Thoracic aorta (tissue), 2 donors: ENCODE measurements at regions not wholly inside any gene's neighbourhood (a gene's known extent, or its start where the extent isn't known, plus 50 kb on each side); places are given as distances from the start of the nearest gene placed in this dataset.

Source experiments
- ATAC-seq: fragments of 150-250 bp; one replicate; pipeline ENCODE4 v1.8.0; 2017; ENCODE audit warnings: low read depth; ENCODE audit not compliant: insufficient number of reproducible peaks, low FRiP score
- DNase-seq: peaks from one replicate; pipeline ENCODE4 v3.0.0-alpha.2; 2020; ENCODE audit warnings: low spot score
- H3K27ac ChIP-seq, 2 donors: fragments of 200-600 bp; sonication (generic); 1 replicate in 1 of 2; 2 replicates in 1 of 2; pipeline ENCODE4 v1.5.1; 2016; ENCODE audit warnings: mild to moderate bottlenecking in 2 of 2, moderate library complexity in 2 of 2
- H3K27me3 ChIP-seq: fragments of 200-600 bp; sonication (generic); replicated peaks from 2 replicates; pipeline ENCODE4 v1.6.0; 2016; ENCODE audit warnings: mild to moderate bottlenecking; ENCODE audit not compliant: insufficient read depth
- H3K36me3 ChIP-seq: fragments of 200-600 bp; sonication (generic); one replicate; pipeline ENCODE4 v1.5.1; 2016
- H3K4me1 ChIP-seq, 2 donors: fragments of 200-600 bp; sonication (generic); 1 replicate in 1 of 2; 2 replicates in 1 of 2; pipeline versions ENCODE4 v1.5.1 to v1.6.0; 2016; ENCODE audit warnings: low read depth in 2 of 2, mild to moderate bottlenecking in 1 of 2; ENCODE audit not compliant: control insufficient read depth in 1 of 2
- H3K4me3 ChIP-seq: fragments of 200-600 bp; sonication (generic); 2 replicates; pipeline ENCODE4 v1.5.1; 2016; ENCODE audit warnings: mild to moderate bottlenecking
- H3K9me3 ChIP-seq: fragments of 200-600 bp; sonication (generic); 2 replicates; pipeline ENCODE4 v1.5.1; 2016
- TF ChIP-seq, protein P1 (sequence below): fragments of 200-600 bp; sonication (generic); IDR thresholded peaks from one replicate; pipeline ENCODE4 v1.5.1; 2019; ENCODE audit warnings: antibody characterized with exemption

DNA sequence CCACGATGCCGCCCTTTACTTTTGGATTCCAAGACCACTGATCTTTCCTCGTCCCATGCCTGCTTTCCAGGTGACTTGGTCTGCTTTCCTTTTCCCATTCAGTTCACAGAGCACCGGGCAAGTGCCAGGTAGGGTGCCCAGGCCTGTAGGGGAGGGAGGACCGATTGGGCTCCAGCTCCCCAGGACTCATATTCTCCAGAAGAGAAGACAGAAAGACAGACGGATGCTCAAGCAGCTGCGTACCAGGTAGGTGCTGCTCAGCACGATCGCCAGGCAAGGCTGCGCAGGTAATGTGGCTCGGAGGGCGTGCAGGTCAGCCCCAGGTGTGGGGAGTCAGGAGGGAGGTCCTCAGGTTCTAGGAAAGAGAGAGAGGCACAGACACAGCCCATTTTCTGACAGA, 67.5 kb upstream of the ZNF423 start:
- Histone ChIP-seq H3K36me3 (no peaks in the 10 kb centered on the region), H3K27me3 (no peaks in the 10 kb centered on the region), H3K27ac (no peak overlapping the region), H3K9me3 (no peaks in the 10 kb centered on the region), H3K4me1 (no peaks in the 10 kb centered on the region), H3K4me3 (no peak overlapping the region)
- TF ChIP-seq, protein P1, sequence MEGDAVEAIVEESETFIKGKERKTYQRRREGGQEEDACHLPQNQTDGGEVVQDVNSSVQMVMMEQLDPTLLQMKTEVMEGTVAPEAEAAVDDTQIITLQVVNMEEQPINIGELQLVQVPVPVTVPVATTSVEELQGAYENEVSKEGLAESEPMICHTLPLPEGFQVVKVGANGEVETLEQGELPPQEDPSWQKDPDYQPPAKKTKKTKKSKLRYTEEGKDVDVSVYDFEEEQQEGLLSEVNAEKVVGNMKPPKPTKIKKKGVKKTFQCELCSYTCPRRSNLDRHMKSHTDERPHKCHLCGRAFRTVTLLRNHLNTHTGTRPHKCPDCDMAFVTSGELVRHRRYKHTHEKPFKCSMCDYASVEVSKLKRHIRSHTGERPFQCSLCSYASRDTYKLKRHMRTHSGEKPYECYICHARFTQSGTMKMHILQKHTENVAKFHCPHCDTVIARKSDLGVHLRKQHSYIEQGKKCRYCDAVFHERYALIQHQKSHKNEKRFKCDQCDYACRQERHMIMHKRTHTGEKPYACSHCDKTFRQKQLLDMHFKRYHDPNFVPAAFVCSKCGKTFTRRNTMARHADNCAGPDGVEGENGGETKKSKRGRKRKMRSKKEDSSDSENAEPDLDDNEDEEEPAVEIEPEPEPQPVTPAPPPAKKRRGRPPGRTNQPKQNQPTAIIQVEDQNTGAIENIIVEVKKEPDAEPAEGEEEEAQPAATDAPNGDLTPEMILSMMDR: no peak
- DNase-seq: no peak
- no peak for ATAC-seq

DNA sequence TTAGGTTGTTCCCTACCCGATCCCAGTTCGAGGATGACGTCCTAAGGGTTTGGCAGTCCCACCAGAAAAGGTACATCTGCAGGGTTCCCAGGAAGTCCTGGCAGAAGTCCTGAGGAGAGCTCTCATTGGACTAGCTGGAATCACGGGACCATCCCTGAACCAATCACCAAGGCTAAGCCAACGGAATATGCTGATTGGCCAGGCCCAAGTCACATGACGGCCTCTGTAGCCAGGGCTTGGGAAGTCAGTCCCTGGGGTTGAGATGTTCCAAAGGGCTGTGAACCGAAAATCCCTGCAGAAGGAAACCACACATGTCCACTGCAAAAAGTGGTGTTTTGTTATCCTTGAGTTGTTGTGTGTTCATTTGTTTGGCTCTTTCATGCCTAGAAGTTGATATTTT, 68.2 kb upstream of the ZNF423 start:
- no peak for DNase-seq
- TF ChIP-seq, protein P1: no peak

DNA sequence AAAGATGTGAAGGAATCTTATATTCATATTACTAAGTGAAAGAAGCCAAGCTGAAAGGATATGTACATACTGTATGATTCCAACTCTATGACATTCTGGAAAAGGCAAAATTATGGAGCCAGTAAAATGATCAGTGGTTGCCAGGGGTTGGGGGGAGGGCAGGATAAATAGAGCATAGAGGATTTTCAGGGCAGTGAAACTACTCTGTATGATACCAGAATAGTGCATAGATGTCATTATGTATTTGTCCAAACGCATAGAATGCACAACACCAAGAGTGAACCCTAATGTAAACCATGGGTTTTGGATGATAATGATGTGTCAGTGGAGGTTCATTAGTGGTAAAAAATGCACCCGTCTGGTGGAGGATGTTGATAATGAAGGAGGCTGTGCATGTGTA, 71.0 kb upstream of the ZNF423 start:
- Histone ChIP-seq H3K4me3 (no peak overlapping the region), H3K27me3 (no peaks in the 10 kb centered on the region), H3K9me3 (no peaks in the 10 kb centered on the region), H3K27ac (no peak overlapping the region), H3K4me1 (no peaks in the 10 kb centered on the region), H3K36me3 (no peaks in the 10 kb centered on the region)
- no peak for DNase-seq
- ATAC-seq: no peak
- TF ChIP-seq, protein P1: no peak

More for the DNA sequence above, 68.2 kb upstream of the ZNF423 start:
- ATAC-seq: no peak
- Histone ChIP-seq H3K4me1 (no peaks in the 10 kb centered on the region), H3K4me3 (no peak overlapping the region), H3K9me3 (no peaks in the 10 kb centered on the region), H3K27me3 (no peaks in the 10 kb centered on the region), H3K27ac (no peak overlapping the region), H3K36me3 (no peaks in the 10 kb centered on the region)

DNA sequence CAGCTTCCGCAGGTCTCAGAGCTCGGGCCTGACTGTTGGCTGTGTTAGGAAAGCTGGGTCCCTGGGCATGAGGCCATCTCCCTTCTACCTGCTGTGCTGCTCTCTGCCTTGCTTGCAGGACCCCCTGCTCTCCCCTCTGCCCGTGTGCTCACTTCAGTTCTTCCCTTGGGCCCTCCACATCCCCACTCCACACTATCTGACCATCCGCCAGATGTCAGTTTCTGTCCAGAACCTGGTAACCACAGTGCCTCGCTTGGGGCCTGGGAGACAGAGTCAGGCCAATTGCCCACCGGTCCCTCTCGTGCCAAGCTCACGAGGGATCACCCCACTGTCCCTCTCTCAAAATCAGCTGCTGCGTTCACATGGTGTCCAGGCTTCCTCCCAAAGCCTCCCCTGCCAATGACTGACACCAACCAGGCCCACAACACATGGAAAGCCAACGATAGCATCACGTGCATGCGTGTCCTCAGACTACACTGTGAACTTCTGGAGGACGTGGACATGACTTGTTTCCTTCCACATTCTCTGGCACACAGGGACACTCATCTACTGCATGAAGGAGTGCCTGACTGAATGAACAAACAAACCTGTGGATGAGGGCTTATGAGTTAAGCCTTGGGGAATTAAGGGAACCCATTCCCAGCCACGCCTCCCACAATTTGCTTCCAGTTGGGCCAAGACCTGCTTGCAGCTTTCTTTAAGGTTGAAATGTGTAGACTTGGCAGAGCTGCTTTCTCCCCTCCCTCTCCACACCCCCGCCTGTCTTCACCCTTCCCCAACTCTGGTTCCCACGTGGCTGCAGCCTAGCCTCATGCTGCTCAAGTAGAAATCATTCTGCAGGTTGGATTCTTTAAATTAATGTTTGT, 72.5 kb upstream of the ZNF423 start:
- no peak overlapping the region for H3K27ac ChIP-seq
- H3K27me3 ChIP-seq: no peaks in the 10 kb centered on the region
- no peaks in the 10 kb centered on the region for H3K36me3 ChIP-seq
- ATAC-seq: no peak
- H3K4me1 ChIP-seq: no peaks in the 10 kb centered on the region
- H3K4me3 ChIP-seq: no peak overlapping the region
- TF ChIP-seq, protein P1: no peak
- no peaks in the 10 kb centered on the region for H3K9me3 ChIP-seq
- no peak for DNase-seq

DNA sequence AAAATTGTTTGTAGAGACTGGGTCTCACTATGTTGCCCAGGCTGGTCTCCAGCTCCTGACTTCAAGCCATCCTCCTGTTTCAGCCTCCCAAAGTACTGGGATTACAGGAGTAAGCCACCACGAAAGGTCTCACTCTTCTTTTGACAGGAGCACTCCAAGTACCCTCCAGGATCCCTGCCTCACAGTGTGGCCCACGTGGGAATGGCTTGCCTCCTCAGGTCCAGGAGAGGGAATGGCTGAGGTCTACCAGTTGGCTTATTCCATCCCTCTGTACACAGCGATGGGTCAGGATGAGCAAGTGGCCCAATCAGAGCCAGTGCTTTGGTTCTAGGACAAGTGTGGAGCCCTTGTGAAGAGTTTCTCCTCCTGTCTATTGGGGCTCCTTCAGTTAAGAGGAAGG, 73.7 kb upstream of the ZNF423 start:
- TF ChIP-seq, protein P1: no peak
- Histone ChIP-seq H3K27ac (no peak overlapping the region), H3K9me3 (no peaks in the 10 kb centered on the region), H3K4me3 (no peak overlapping the region), H3K4me1 (no peaks in the 10 kb centered on the region), H3K27me3 (no peaks in the 10 kb centered on the region), H3K36me3 (no peaks in the 10 kb centered on the region)
- DNase-seq: no peak
- no peak for ATAC-seq
